ENCODE measurements at regions not wholly inside any gene's neighbourhood (a gene's known extent, or its start where the extent isn't known, plus 50 kb on each side); places are given as distances from the start of the nearest gene placed in this dataset.
"Not testable (repeated sequence)": the region's sequence is repeated elsewhere in the genome, so short reads cannot be mapped to it uniquely, and the experiment has no call there.

GRCh38 chr22:23419171-23419570 is 160.9 kb downstream of the IGLL1 start:
- no peak overlapping the region for H3K4me3 ChIP-seq
- TF ChIP-seq CBX8 (IDR thresholded peaks at IDR 0.05) (no peak), HMGXB4 (CRISPR knock-in tag; IDR thresholded peaks at IDR 0.05; ENCODE audit: borderline replicate concordance) (no peak), HEYL (CRISPR knock-in tag; IDR thresholded peaks at IDR 0.05) (no peak), MAX (IDR thresholded peaks at IDR 0.05) (no peak), EHF (CRISPR knock-in tag; IDR thresholded peaks at IDR 0.05) (no peak), CTCF (IDR thresholded peaks at IDR 0.05) (no peak), POLR2A (IDR thresholded peaks at IDR 0.05; ENCODE audit: low read length) (no peak), NPAS2 (CRISPR knock-in tag; IDR thresholded peaks at IDR 0.05; ENCODE audit: borderline replicate concordance) (no peak), ZNF302 (CRISPR knock-in tag; IDR thresholded peaks at IDR 0.05) (no peak), SMC3 (IDR thresholded peaks at IDR 0.05) (no peak), PBX3 (IDR thresholded peaks at IDR 0.05) (no peak), E2F6 (IDR thresholded peaks at IDR 0.05; ENCODE audit: borderline replicate concordance, low read depth) (no peak), PHF8 (IDR thresholded peaks at IDR 0.05; ENCODE audit: borderline replicate concordance, low read depth) (no peak), FOSL2 (IDR thresholded peaks at IDR 0.05) (no peak), FOSL2 (CRISPR knock-in tag; IDR thresholded peaks at IDR 0.05) (no peak), RNF2 (IDR thresholded peaks at IDR 0.05; ENCODE audit: borderline replicate concordance, low read depth) (no peak), ZSCAN20 (CRISPR knock-in tag; IDR thresholded peaks at IDR 0.05) (no peak), EHMT2 (IDR thresholded peaks at IDR 0.05; ENCODE audit: low read depth) (no peak)
- WGBS (ENCODE audit: missing lambda C conversion rate): 94% methylated on average over 4 of the region's 4 CpGs
- ATAC-seq (no peak), DNase-seq (ENCODE audit: low read depth in 1 of 2, low spot score in 1 of 2) (no peak), FAIRE-seq (no peak)
- POLR2A ChIA-PET: no interaction called here
- no peaks in the 10 kb centered on the region for H3K4me1 ChIP-seq
- no peak overlapping the region for H3K27ac ChIP-seq
- no peaks in the 10 kb centered on the region for H3K9me3 ChIP-seq
- H3K4me2 ChIP-seq: no peak overlapping the region
- CTCF ChIA-PET: no interaction called here

- Histone ChIP-seq H3K4me2 (no peak overlapping the region), H3K27ac (no peak overlapping the region), H3K4me3 (no peak overlapping the region), H3K4me1 (no peaks in the 10 kb centered on the region), H3K9me3 (no peaks in the 10 kb centered on the region)
- 84% methylated on average over 11 of the region's 12 CpGs for WGBS (ENCODE audit: missing lambda C conversion rate)
- POLR2A ChIA-PET: no interaction called here
- CTCF ChIA-PET: no interaction called here
- ATAC-seq (no peak), FAIRE-seq (no peak), DNase-seq (ENCODE audit: low read depth in 1 of 2, low spot score in 1 of 2) (no peak)
- TF ChIP-seq JUN (IDR thresholded peaks at IDR 0.05): no peak
- no peak for TF ChIP-seq MYC (IDR thresholded peaks at IDR 0.05; ENCODE audit: borderline replicate concordance, low read length)
- TF ChIP-seq HMGXB4 (CRISPR knock-in tag; IDR thresholded peaks at IDR 0.05; ENCODE audit: borderline replicate concordance): no peak
- no peak for TF ChIP-seq HDAC2 (IDR thresholded peaks at IDR 0.05)
Observed at GRCh38 chr22:23418159-23418788, 161.8 kb downstream of the IGLL1 start.

- H3K4me1 ChIP-seq; CTCF ChIA-PET; H3K27ac ChIP-seq; ATAC-seq; POLR2A ChIA-PET; H3K4me2 ChIP-seq; FAIRE-seq; H3K4me3 ChIP-seq; DNase-seq (ENCODE audit: low read depth in 1 of 2, low spot score in 1 of 2); H3K9me3 ChIP-seq: not testable (repeated sequence)
- WGBS (ENCODE audit: missing lambda C conversion rate): 67% methylated on average over 3 of the region's 3 CpGs
Observed at GRCh38 chr22:23417327-23417726, 162.8 kb downstream of the IGLL1 start.

- FAIRE-seq; H3K4me3 ChIP-seq; H3K9me3 ChIP-seq; H3K4me2 ChIP-seq; POLR2A ChIA-PET; DNase-seq (ENCODE audit: low read depth in 1 of 2, low spot score in 1 of 2); H3K27ac ChIP-seq; H3K4me1 ChIP-seq; ATAC-seq: not testable (repeated sequence)
- WGBS (ENCODE audit: missing lambda C conversion rate): 91% methylated on average over 6 of the region's 8 CpGs
- CTCF ChIA-PET: interaction anchor here (1.5 kb wide), 1 partner anchor 175 kb away, joined by 5 read pairs; no protein-coding TSS in a partner anchor
Observed at GRCh38 chr22:23416169-23416690, 163.9 kb downstream of the IGLL1 start.

All from A549 (cell line).